Prostate gland (tissue), 2 donors: ENCODE measurements at regions not wholly inside any gene's neighbourhood (a gene's known extent, or its start where the extent isn't known, plus 50 kb on each side); places are given as distances from the start of the nearest gene placed in this dataset.

Experiments used
- POLR2A ChIP-seq: fragments of 450-650 bp; IDR thresholded peaks from one replicate; pipeline ENCODE4 v1.6.1; 2016; ENCODE audit warnings: antibody characterized with exemption, mild to moderate bottlenecking
- POLR2AphosphoS5 ChIP-seq: sonication (generic); formaldehyde crosslinking; IDR thresholded peaks from one replicate; pipeline ENCODE4 v1.6.1; 2017; ENCODE audit warnings: antibody characterized with exemption
- TF ChIP-seq, protein P1 (sequence below), 4 experiments: fragments of 200-600 bp in 2 of 4; fragments of 450-650 bp in 2 of 4; sonication (generic) in 2 of 4; IDR thresholded peaks; 1 replicate in 3 of 4; 2 replicates in 1 of 4; pipeline ENCODE4 v1.5.1; 2016 to 2019; ENCODE audit warnings: antibody characterized with exemption in 4 of 4, mild to moderate bottlenecking in 2 of 4, moderate library complexity in 2 of 4

DNA sequence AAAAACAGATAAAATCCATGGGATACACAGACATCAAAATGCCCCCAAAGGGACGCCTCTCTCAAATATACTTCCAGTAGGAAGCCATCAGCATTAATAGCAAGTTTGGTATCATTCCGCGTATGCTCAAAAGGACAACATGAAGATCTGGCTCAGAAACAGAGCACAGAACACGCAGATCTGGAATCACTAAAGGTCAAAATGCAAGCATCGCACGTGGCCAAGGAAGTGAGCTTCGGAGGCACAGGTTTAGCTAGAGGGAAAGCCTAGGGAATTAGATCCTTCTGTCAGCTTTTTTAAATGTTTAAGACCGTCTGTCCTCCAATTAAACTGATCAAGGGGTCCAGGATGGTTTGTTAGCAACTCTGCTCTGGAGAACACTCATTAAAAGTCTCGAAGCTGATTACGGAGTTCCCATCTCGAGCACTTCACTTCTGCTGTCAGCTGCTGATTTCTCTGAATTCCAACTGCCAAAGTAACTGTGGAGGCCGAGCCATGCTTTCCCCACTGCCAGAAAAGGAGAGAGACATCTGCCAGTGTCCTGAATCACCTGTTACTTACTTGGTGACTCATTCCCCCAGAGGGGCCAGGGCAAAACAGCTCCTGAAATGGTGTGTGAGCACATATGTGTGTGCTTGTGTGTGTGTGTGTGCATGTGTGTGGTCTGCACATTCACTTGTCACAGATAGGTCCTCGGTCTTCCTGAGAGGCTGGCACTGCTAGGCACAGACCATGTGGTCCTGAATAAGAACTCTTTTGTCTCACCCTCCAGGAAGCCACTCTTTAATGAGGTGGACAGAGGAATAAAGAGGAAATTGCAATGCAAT, 177.7 kb upstream of the PPARGC1A start:
- TF ChIP-seq POLR2A (no peak), POLR2AphosphoS5 (no peak)
- TF ChIP-seq, protein P1, sequence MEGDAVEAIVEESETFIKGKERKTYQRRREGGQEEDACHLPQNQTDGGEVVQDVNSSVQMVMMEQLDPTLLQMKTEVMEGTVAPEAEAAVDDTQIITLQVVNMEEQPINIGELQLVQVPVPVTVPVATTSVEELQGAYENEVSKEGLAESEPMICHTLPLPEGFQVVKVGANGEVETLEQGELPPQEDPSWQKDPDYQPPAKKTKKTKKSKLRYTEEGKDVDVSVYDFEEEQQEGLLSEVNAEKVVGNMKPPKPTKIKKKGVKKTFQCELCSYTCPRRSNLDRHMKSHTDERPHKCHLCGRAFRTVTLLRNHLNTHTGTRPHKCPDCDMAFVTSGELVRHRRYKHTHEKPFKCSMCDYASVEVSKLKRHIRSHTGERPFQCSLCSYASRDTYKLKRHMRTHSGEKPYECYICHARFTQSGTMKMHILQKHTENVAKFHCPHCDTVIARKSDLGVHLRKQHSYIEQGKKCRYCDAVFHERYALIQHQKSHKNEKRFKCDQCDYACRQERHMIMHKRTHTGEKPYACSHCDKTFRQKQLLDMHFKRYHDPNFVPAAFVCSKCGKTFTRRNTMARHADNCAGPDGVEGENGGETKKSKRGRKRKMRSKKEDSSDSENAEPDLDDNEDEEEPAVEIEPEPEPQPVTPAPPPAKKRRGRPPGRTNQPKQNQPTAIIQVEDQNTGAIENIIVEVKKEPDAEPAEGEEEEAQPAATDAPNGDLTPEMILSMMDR (IDR thresholded peaks at IDR 0.05), result no peak
